ENCODE measurements at regions not wholly inside any gene's neighbourhood (a gene's known extent, or its start where the extent isn't known, plus 50 kb on each side); places are given as distances from the start of the nearest gene placed in this dataset.
"Not testable (repeated sequence)": the region's sequence is repeated elsewhere in the genome, so short reads cannot be mapped to it uniquely, and the experiment has no call there.

- DNase-seq = no peak
Measured at GRCh38 chr18:60895181-60895580, 438.0 kb upstream of the CDH20 start.

GRCh38 chr18:60898111-60898510, 435.1 kb upstream of the CDH20 start:
- DNase-seq = no peak

- no peak for DNase-seq
Measured at GRCh38 chr18:60905699-60906098, 427.5 kb upstream of the CDH20 start.

- no peak for DNase-seq
Measured at GRCh38 chr18:60910534-60910933, 422.7 kb upstream of the CDH20 start.

- DNase-seq = no peak
Measured at GRCh38 chr18:60911504-60911903, 421.7 kb upstream of the CDH20 start.

- no peak for DNase-seq
Measured at GRCh38 chr18:60915160-60915559, 418.1 kb upstream of the CDH20 start.

GRCh38 chr18:60918862-60919261, 414.4 kb upstream of the CDH20 start:
- not testable (repeated sequence) for DNase-seq

- DNase-seq = no peak
Measured at GRCh38 chr18:60925892-60926291, 407.3 kb upstream of the CDH20 start.

- DNase-seq = no peak
Measured at GRCh38 chr18:60929966-60930365, 403.3 kb upstream of the CDH20 start.

GRCh38 chr18:60935041-60935910, 398.0 kb upstream of the CDH20 start:
- no peak for DNase-seq

GRCh38 chr18:60936101-60936500, 397.1 kb upstream of the CDH20 start:
- no peak for DNase-seq

- no peak for DNase-seq
Measured at GRCh38 chr18:60943297-60943696, 389.9 kb upstream of the CDH20 start.

- DNase-seq = no peak
Measured at GRCh38 chr18:60950634-60951033, 382.6 kb upstream of the CDH20 start.

- no peak for DNase-seq
Measured at GRCh38 chr18:60951091-60951490, 382.1 kb upstream of the CDH20 start.

GRCh38 chr18:60962625-60963024, 370.6 kb upstream of the CDH20 start:
- no peak for DNase-seq

GRCh38 chr18:60965856-60966255, 367.4 kb upstream of the CDH20 start:
- no peak for DNase-seq

GRCh38 chr18:60966876-60967275, 366.4 kb upstream of the CDH20 start:
- DNase-seq = no peak

GRCh38 chr18:60975420-60975819, 357.8 kb upstream of the CDH20 start:
- no peak for DNase-seq

- no peak for DNase-seq
Measured at GRCh38 chr18:60976976-60977375, 356.3 kb upstream of the CDH20 start.

- DNase-seq = no peak
Measured at GRCh38 chr18:60978338-60978737, 354.9 kb upstream of the CDH20 start.

- no peak for DNase-seq
Measured at GRCh38 chr18:60980422-60981005, 352.7 kb upstream of the CDH20 start.

GRCh38 chr18:60981682-60982328, 351.4 kb upstream of the CDH20 start:
- DNase-seq = no peak

GRCh38 chr18:60982329-60982695, 350.9 kb upstream of the CDH20 start:
- no peak for DNase-seq

- DNase-seq = no peak
Measured at GRCh38 chr18:60982928-60983327, 350.3 kb upstream of the CDH20 start.

All from NCI-H524 treated with DMSO at 0.1 percent for 48 hours (cell line).